Stimulated activated CD8-positive, alpha-beta memory T cell treated with anti-CD3 and anti-CD28 coated beads, Interleukin-12 subunit alpha, Interleukin-12 subunit beta, amount 100 ng/mL, for 24 hours (primary cell): ENCODE measurements at regions not wholly inside any gene's neighbourhood (a gene's known extent, or its start where the extent isn't known, plus 50 kb on each side); places are given as distances from the start of the nearest gene placed in this dataset.
"Not testable (repeated sequence)": the region's sequence is repeated elsewhere in the genome, so short reads cannot be mapped to it uniquely, and the experiment has no call there.

ENCODE experiments used
- DNase-seq: peaks from one replicate; pipeline ENCODE4 v3.0.0-alpha.2; 2020; ENCODE audit errors: extremely low read depth

GRCh38 chr17:64728041-64728695 lies 66.1 kb upstream of the SMURF2 start:
- no peak for DNase-seq

- DNase-seq = not testable (repeated sequence)
Observed at GRCh38 chr17:64726025-64726424, 63.9 kb upstream of the SMURF2 start.

GRCh38 chr17:64724246-64724645 lies 62.1 kb upstream of the SMURF2 start:
- DNase-seq = not testable (repeated sequence)

- no peak for DNase-seq
Observed at GRCh38 chr17:64723781-64724180, 61.7 kb upstream of the SMURF2 start.

GRCh38 chr17:64721556-64721955 lies 59.4 kb upstream of the SMURF2 start:
- not testable (repeated sequence) for DNase-seq

GRCh38 chr17:64720253-64720652 lies 58.1 kb upstream of the SMURF2 start:
- not testable (repeated sequence) for DNase-seq

- DNase-seq = not testable (repeated sequence)
Observed at GRCh38 chr17:64719517-64719916, 57.4 kb upstream of the SMURF2 start.

GRCh38 chr17:64718816-64719215 lies 56.7 kb upstream of the SMURF2 start:
- DNase-seq = not testable (repeated sequence)

GRCh38 chr17:64718058-64718457 lies 56.0 kb upstream of the SMURF2 start:
- no peak for DNase-seq

- DNase-seq = not testable (repeated sequence)
Observed at GRCh38 chr17:64716496-64716895, 54.4 kb upstream of the SMURF2 start.

- not testable (repeated sequence) for DNase-seq
Observed at GRCh38 chr17:64713786-64714185, 51.7 kb upstream of the SMURF2 start.

- not testable (repeated sequence) for DNase-seq
Observed at GRCh38 chr17:64712557-64713351, 50.6 kb upstream of the SMURF2 start.
